Upper lobe of left lung (tissue), 6 donors: ENCODE measurements at regions not wholly inside any gene's neighbourhood (a gene's known extent, or its start where the extent isn't known, plus 50 kb on each side); places are given as distances from the start of the nearest gene placed in this dataset.

ENCODE experiments used
- ATAC-seq, 2 donors: fragments of 200-7000 bp; cut with Tn5 transposase; one replicate each; pipeline ENCODE4 v1.9.1; 2022; ENCODE audit warnings: mild to moderate bottlenecking in 2 of 2, moderate library complexity in 2 of 2; ENCODE audit not compliant: low FRiP score in 2 of 2
- DNase-seq, 2 donors: peaks; one replicate each; pipeline ENCODE4 v3.0.0-alpha.2; 2019 to 2020
- H3K27ac ChIP-seq, 4 donors: fragments of 200-600 bp; sonication (generic); one replicate each; pipeline ENCODE4 v1.5.1; 2016 to 2019
- H3K27me3 ChIP-seq, 4 donors: fragments of 200-600 bp; sonication (generic); one replicate each; pipeline ENCODE4 v1.5.1; 2017 to 2019
- H3K36me3 ChIP-seq, 4 donors: fragments of 200-600 bp; sonication (generic); one replicate each; pipeline ENCODE4 v1.5.1; 2016 to 2019
- H3K4me1 ChIP-seq, 4 donors: fragments of 200-600 bp; sonication (generic); one replicate each; pipeline ENCODE4 v1.5.1; 2018 to 2019
- H3K4me3 ChIP-seq, 4 donors: fragments of 200-600 bp; sonication (generic); one replicate each; pipeline ENCODE4 v1.5.1; 2017 to 2019; ENCODE audit warnings: mild to moderate bottlenecking in 2 of 4, moderate library complexity in 1 of 4
- H3K9me3 ChIP-seq, 4 donors: fragments of 200-600 bp; sonication (generic); one replicate each; pipeline ENCODE4 v1.5.1; 2018 to 2019
- EP300 ChIP-seq, 4 donors: sonication (generic); formaldehyde crosslinking; IDR thresholded peaks; one replicate each; pipeline ENCODE4 v1.5.1; 2017; ENCODE audit warnings: antibody characterized with exemption in 4 of 4, control low read depth in 2 of 4
- POLR2A ChIP-seq, 4 donors: fragments of 450-650 bp; IDR thresholded peaks; one replicate each; pipeline ENCODE4 v1.5.1; 2016 to 2017; ENCODE audit warnings: antibody characterized with exemption in 4 of 4, mild to moderate bottlenecking in 2 of 4
- POLR2AphosphoS5 ChIP-seq, 2 donors: sonication (generic); formaldehyde crosslinking; IDR thresholded peaks; one replicate each; pipeline ENCODE4 v1.5.1; 2017; ENCODE audit warnings: antibody characterized with exemption in 2 of 2
- WGBS, 2 donors: methylation state at CpG; one replicate each; pipeline ENCODE4 v1.1.5; 2017 to 2018; 5-methylcytosine and 5-hydroxymethylcytosine counted together
- TF ChIP-seq, protein P1 (sequence below), 6 experiments: fragments of 450-650 bp in 4 of 6; fragments of 200-600 bp in 2 of 6; sonication (generic) in 2 of 6; IDR thresholded peaks; one replicate each; pipeline ENCODE4 v1.5.1; 2016 to 2019; ENCODE audit warnings: antibody characterized with exemption in 6 of 6
- donor health status: DM: no; HTN: no; CAD: no; lungs with moderate emphysema.
- donor health status: DM: no; HTN: yes; CAD: no; lungs with severe emphysema.

DNA sequence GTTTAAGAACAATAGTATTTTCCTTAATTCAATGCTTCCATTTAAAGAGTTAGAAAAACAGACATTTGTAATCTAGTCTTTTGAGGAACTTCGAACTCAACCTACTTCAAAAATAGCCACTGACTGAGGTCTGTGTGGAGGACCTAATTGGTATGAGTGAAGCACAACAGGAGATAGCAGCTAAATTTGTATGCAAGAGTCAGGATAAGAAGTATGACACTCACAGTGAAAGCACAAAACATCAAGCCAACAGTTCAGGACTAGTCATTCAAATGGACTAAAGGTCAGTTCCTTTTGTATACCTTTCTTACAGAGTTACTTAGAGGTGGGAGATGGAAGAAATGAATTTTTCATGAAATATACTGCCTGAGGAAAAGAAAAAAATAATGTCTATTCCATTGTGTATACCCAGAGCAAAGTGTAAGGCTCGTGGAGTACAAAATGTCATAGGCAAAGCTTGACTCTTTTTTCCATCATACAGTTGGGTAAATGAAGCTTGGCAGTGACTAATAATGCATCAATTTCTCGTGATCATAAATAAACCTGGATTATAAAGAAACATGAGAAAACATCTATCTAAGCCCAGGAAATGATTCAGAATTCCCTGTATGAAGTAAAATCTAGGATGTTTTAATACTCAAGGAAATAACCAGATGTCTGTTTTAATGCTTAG lies 1005.2 kb upstream of the CADM2 start:
- TF ChIP-seq, protein P1, sequence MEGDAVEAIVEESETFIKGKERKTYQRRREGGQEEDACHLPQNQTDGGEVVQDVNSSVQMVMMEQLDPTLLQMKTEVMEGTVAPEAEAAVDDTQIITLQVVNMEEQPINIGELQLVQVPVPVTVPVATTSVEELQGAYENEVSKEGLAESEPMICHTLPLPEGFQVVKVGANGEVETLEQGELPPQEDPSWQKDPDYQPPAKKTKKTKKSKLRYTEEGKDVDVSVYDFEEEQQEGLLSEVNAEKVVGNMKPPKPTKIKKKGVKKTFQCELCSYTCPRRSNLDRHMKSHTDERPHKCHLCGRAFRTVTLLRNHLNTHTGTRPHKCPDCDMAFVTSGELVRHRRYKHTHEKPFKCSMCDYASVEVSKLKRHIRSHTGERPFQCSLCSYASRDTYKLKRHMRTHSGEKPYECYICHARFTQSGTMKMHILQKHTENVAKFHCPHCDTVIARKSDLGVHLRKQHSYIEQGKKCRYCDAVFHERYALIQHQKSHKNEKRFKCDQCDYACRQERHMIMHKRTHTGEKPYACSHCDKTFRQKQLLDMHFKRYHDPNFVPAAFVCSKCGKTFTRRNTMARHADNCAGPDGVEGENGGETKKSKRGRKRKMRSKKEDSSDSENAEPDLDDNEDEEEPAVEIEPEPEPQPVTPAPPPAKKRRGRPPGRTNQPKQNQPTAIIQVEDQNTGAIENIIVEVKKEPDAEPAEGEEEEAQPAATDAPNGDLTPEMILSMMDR (IDR thresholded peaks at IDR 0.05), result no peak
- TF ChIP-seq POLR2A (IDR thresholded peaks at IDR 0.05) (no peak), POLR2AphosphoS5 (IDR thresholded peaks at IDR 0.05) (no peak), EP300 (IDR thresholded peaks at IDR 0.05) (no peak)
- no peak for ATAC-seq
- DNase-seq, result no peak
- Histone ChIP-seq H3K36me3 (no peaks in the 10 kb centered on the region), H3K4me1 (no peaks in the 10 kb centered on the region), H3K27me3 (no peaks in the 10 kb centered on the region), H3K27ac (no peak overlapping the region), H3K4me3 (no peak overlapping the region), H3K9me3 (no peaks in the 10 kb centered on the region)
- WGBS, 2 donors, result 60 to 65% methylated on average over 3 of the region's 3 CpGs

DNA sequence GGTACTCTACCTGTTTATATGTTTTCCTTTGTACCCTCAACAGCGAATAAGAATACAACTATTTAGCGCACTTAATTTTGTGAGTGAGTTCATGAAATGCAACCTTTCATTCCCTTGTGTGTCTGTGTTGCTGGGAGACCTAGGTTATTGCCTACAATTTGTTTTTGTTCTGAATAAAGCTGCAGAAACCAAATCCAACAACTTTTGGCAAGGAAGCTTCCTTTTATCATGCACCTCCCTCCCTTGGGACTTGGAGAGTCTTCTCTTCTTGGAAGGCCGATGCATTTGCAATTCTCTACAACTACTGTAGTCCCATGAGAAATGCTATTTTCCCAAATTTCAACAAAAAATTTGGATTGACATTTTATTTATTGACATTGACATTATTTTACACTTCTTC lies 1002.4 kb upstream of the CADM2 start:
- Histone ChIP-seq H3K9me3 (no peaks in the 10 kb centered on the region), H3K4me1 (no peaks in the 10 kb centered on the region), H3K27ac (no peak overlapping the region), H3K4me3 (no peak overlapping the region), H3K27me3 (no peaks in the 10 kb centered on the region), H3K36me3 (no peaks in the 10 kb centered on the region)
- no peak for DNase-seq
- TF ChIP-seq POLR2A (IDR thresholded peaks at IDR 0.05) (no peak), POLR2AphosphoS5 (IDR thresholded peaks at IDR 0.05) (no peak), EP300 (IDR thresholded peaks at IDR 0.05) (no peak)
- TF ChIP-seq, protein P1 (IDR thresholded peaks at IDR 0.05), result no peak
- no peak for ATAC-seq
- 84% methylated on average over 3 of the region's 3 CpGs for WGBS, 2 donors

DNA sequence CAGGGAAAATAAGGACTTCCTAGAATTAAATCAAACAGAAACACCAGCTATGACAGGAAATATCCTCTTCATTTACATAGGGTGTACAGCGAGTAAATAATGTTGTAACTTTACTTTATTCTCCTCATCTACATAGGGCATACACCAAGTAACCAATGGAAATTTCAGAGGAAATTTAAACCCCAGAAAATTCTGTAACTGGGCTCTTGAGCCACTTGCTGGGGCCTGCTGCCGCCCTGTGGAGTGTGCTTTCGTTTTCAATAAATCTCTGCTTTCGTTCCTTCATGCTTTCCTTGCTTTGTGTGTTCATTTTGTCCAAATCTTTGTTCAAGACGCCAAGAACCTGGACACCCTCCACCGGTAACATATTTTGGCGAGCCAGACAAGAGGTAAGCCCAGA lies 990.4 kb upstream of the CADM2 start:
- H3K27me3 ChIP-seq, result no peaks in the 10 kb centered on the region
- WGBS, 2 donors, result 79 to 80% methylated on average over 7 of the region's 7 CpGs
- no peaks in the 10 kb centered on the region for H3K36me3 ChIP-seq
- no peak for DNase-seq
- H3K4me1 ChIP-seq, result no peaks in the 10 kb centered on the region
- H3K27ac ChIP-seq, result no peak overlapping the region
- TF ChIP-seq EP300 (IDR thresholded peaks at IDR 0.05), result no peak
- no peak for TF ChIP-seq POLR2A (IDR thresholded peaks at IDR 0.05)
- no peak for TF ChIP-seq POLR2AphosphoS5 (IDR thresholded peaks at IDR 0.05)
- TF ChIP-seq, protein P1 (IDR thresholded peaks at IDR 0.05), result no peak
- ATAC-seq, result no peak
- no peaks in the 10 kb centered on the region for H3K9me3 ChIP-seq
- no peak overlapping the region for H3K4me3 ChIP-seq

DNA sequence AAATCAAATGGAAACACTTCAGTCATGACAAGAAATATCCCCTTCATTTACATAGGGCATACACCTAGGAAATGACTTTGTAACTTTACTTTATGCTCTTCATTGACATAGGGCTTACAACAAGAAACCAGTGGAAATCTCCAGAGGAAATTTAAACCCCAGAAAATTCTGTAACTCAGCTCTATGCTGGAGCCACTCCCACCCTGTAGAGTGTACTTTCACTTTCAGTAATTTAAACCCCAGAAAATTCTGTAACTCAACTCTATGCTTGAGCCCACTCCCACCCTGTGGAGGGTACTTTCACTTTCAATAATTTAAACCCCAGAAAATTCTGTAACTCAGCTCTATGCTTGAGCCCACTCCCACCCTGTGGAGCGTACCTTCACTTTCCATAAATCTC lies 987.1 kb upstream of the CADM2 start:
- Histone ChIP-seq H3K27me3 (no peaks in the 10 kb centered on the region), H3K4me3 (no peak overlapping the region), H3K4me1 (no peaks in the 10 kb centered on the region), H3K9me3 (no peaks in the 10 kb centered on the region), H3K27ac (no peak overlapping the region), H3K36me3 (no peaks in the 10 kb centered on the region)
- WGBS, 2 donors, result 82 to 90% methylated on average over 1 of the region's 1 CpG
- no peak for DNase-seq
- no peak for ATAC-seq
- TF ChIP-seq POLR2AphosphoS5 (IDR thresholded peaks at IDR 0.05) (no peak), POLR2A (IDR thresholded peaks at IDR 0.05) (no peak), EP300 (IDR thresholded peaks at IDR 0.05) (no peak)
- TF ChIP-seq, protein P1 (IDR thresholded peaks at IDR 0.05), result no peak

DNA sequence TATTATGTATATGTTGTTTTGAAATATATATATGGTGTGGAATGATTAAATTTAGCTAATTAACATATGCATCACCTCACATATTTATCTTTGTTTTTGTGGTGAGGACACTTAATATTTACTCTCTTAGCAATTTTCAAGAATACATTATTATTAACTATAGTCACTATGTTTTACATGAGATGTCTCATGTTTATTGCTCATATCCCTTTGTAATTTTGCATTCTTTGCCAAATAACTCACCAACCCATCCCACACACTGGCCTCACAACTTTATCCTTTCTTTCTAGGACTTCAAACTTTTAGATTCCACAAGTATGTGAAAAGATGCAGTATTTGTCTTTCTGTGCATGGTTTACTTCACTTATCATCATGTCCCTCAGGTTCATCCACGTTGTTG lies 950.2 kb upstream of the CADM2 start:
- no peaks in the 10 kb centered on the region for H3K36me3 ChIP-seq
- ATAC-seq, result no peak
- 56 to 58% methylated on average over 1 of the region's 1 CpG for WGBS, 2 donors

More for the DNA sequence above, 950.2 kb upstream of the CADM2 start:
- H3K4me1 ChIP-seq, result no peaks in the 10 kb centered on the region
- no peak for DNase-seq
- no peaks in the 10 kb centered on the region for H3K9me3 ChIP-seq
- H3K4me3 ChIP-seq, result no peak overlapping the region
- H3K27me3 ChIP-seq, result no peaks in the 10 kb centered on the region
- TF ChIP-seq POLR2AphosphoS5 (IDR thresholded peaks at IDR 0.05), result no peak
- TF ChIP-seq POLR2A (IDR thresholded peaks at IDR 0.05), result no peak
- no peak for TF ChIP-seq EP300 (IDR thresholded peaks at IDR 0.05)
- TF ChIP-seq, protein P1 (IDR thresholded peaks at IDR 0.05), result no peak
- no peak overlapping the region for H3K27ac ChIP-seq
